ENCODE measurements at regions not wholly inside any gene's neighbourhood (a gene's known extent, or its start where the extent isn't known, plus 50 kb on each side); places are given as distances from the start of the nearest gene placed in this dataset.

- Histone ChIP-seq H3K4me3 (ENCODE audit: low read length in 3 of 3) (no peak overlapping the region), H3K4me1 (ENCODE audit: control insufficient read depth in 3 of 3, insufficient read depth in 3 of 3, low read length in 3 of 3) (no peaks in the 10 kb centered on the region), H3K36me3 (ENCODE audit: control insufficient read depth in 3 of 3, insufficient read depth in 3 of 3, low read length in 3 of 3) (no peaks in the 10 kb centered on the region), H3K9me3 (ENCODE audit: control insufficient read depth in 3 of 3, low read length in 3 of 3) (no peaks in the 10 kb centered on the region), H3K9ac (ENCODE audit: low read depth in 1 of 3, low read length in 3 of 3) (no peak overlapping the region), H3K27me3 (ENCODE audit: control insufficient read depth in 3 of 3, insufficient read depth in 3 of 3, low read length in 3 of 3) (no peaks in the 10 kb centered on the region), H3K27ac (ENCODE audit: low read depth, low read length) (no peak overlapping the region)
These were observed 157.6 kb downstream of the BLID start for GRCh38 chr11:121958323-121958970.

GRCh38 chr11:121953122-121953521, 162.9 kb downstream of the BLID start:
- H3K27ac ChIP-seq (ENCODE audit: low read depth, low read length), result no peak overlapping the region
- no peaks in the 10 kb centered on the region for H3K36me3 ChIP-seq (ENCODE audit: control insufficient read depth in 3 of 3, insufficient read depth in 3 of 3, low read length in 3 of 3)
- H3K27me3 ChIP-seq (ENCODE audit: control insufficient read depth in 3 of 3, insufficient read depth in 3 of 3, low read length in 3 of 3), result no peaks in the 10 kb centered on the region
- H3K4me1 ChIP-seq (ENCODE audit: control insufficient read depth in 3 of 3, insufficient read depth in 3 of 3, low read length in 3 of 3), result no peaks in the 10 kb centered on the region
- H3K9ac ChIP-seq (ENCODE audit: low read depth in 1 of 3, low read length in 3 of 3), result no peak overlapping the region
- H3K4me3 ChIP-seq (ENCODE audit: low read length in 3 of 3), result no peak overlapping the region
- no peaks in the 10 kb centered on the region for H3K9me3 ChIP-seq (ENCODE audit: control insufficient read depth in 3 of 3, low read length in 3 of 3)

- no peaks in the 10 kb centered on the region for H3K9me3 ChIP-seq (ENCODE audit: control insufficient read depth in 3 of 3, low read length in 3 of 3)
- H3K27ac ChIP-seq (ENCODE audit: low read depth, low read length), result no peak overlapping the region
- H3K4me3 ChIP-seq (ENCODE audit: low read length in 3 of 3), result no peak overlapping the region
- no peaks in the 10 kb centered on the region for H3K4me1 ChIP-seq (ENCODE audit: control insufficient read depth in 3 of 3, insufficient read depth in 3 of 3, low read length in 3 of 3)
- H3K9ac ChIP-seq (ENCODE audit: low read depth in 1 of 3, low read length in 3 of 3), result no peak overlapping the region
- no peaks in the 10 kb centered on the region for H3K36me3 ChIP-seq (ENCODE audit: control insufficient read depth in 3 of 3, insufficient read depth in 3 of 3, low read length in 3 of 3)
- no peaks in the 10 kb centered on the region for H3K27me3 ChIP-seq (ENCODE audit: control insufficient read depth in 3 of 3, insufficient read depth in 3 of 3, low read length in 3 of 3)
These were observed 165.9 kb downstream of the BLID start for GRCh38 chr11:121950160-121950559.

- Histone ChIP-seq H3K27me3 (ENCODE audit: control insufficient read depth in 3 of 3, insufficient read depth in 3 of 3, low read length in 3 of 3) (no peaks in the 10 kb centered on the region), H3K9me3 (ENCODE audit: control insufficient read depth in 3 of 3, low read length in 3 of 3) (no peaks in the 10 kb centered on the region), H3K9ac (ENCODE audit: low read depth in 1 of 3, low read length in 3 of 3) (no peak overlapping the region), H3K36me3 (ENCODE audit: control insufficient read depth in 3 of 3, insufficient read depth in 3 of 3, low read length in 3 of 3) (no peaks in the 10 kb centered on the region), H3K4me3 (ENCODE audit: low read length in 3 of 3) (no peak overlapping the region), H3K4me1 (ENCODE audit: control insufficient read depth in 3 of 3, insufficient read depth in 3 of 3, low read length in 3 of 3) (no peaks in the 10 kb centered on the region), H3K27ac (ENCODE audit: low read depth, low read length) (no peak overlapping the region)
These were observed 169.5 kb downstream of the BLID start for GRCh38 chr11:121946514-121946913.

GRCh38 chr11:121944556-121945230, 171.3 kb downstream of the BLID start:
- Histone ChIP-seq H3K36me3 (ENCODE audit: control insufficient read depth in 3 of 3, insufficient read depth in 3 of 3, low read length in 3 of 3) (no peaks in the 10 kb centered on the region), H3K4me1 (ENCODE audit: control insufficient read depth in 3 of 3, insufficient read depth in 3 of 3, low read length in 3 of 3) (no peaks in the 10 kb centered on the region), H3K9ac (ENCODE audit: low read depth in 1 of 3, low read length in 3 of 3) (no peak overlapping the region), H3K9me3 (ENCODE audit: control insufficient read depth in 3 of 3, low read length in 3 of 3) (no peaks in the 10 kb centered on the region), H3K27ac (ENCODE audit: low read depth, low read length) (no peak overlapping the region), H3K27me3 (ENCODE audit: control insufficient read depth in 3 of 3, insufficient read depth in 3 of 3, low read length in 3 of 3) (no peaks in the 10 kb centered on the region), H3K4me3 (ENCODE audit: low read length in 3 of 3) (no peak overlapping the region)

- H3K4me1 ChIP-seq (ENCODE audit: control insufficient read depth in 3 of 3, insufficient read depth in 3 of 3, low read length in 3 of 3), result peaks cover 0 to 7% (median 6%) of the 10 kb centered on the region in 3 donors
- H3K27ac ChIP-seq (ENCODE audit: low read depth, low read length), result no peak overlapping the region
- no peaks in the 10 kb centered on the region for H3K27me3 ChIP-seq (ENCODE audit: control insufficient read depth in 3 of 3, insufficient read depth in 3 of 3, low read length in 3 of 3)
These were observed 177.9 kb downstream of the BLID start for GRCh38 chr11:121938076-121938475.

GRCh38 chr11:121936781-121937447, 179.1 kb downstream of the BLID start:
- Histone ChIP-seq H3K36me3 (ENCODE audit: control insufficient read depth in 3 of 3, insufficient read depth in 3 of 3, low read length in 3 of 3) (no peaks in the 10 kb centered on the region), H3K4me3 (ENCODE audit: low read length in 3 of 3) (no peak overlapping the region), H3K4me1 (ENCODE audit: control insufficient read depth in 3 of 3, insufficient read depth in 3 of 3, low read length in 3 of 3) (peaks cover 0 to 7% (median 6%) of the 10 kb centered on the region in 3 donors), H3K27ac (ENCODE audit: low read depth, low read length) (no peak overlapping the region), H3K9ac (ENCODE audit: low read depth in 1 of 3, low read length in 3 of 3) (no peak overlapping the region), H3K9me3 (ENCODE audit: control insufficient read depth in 3 of 3, low read length in 3 of 3) (no peaks in the 10 kb centered on the region), H3K27me3 (ENCODE audit: control insufficient read depth in 3 of 3, insufficient read depth in 3 of 3, low read length in 3 of 3) (no peaks in the 10 kb centered on the region)

More at GRCh38 chr11:121938076-121938475, 177.9 kb downstream of the BLID start:
- H3K9me3 ChIP-seq (ENCODE audit: control insufficient read depth in 3 of 3, low read length in 3 of 3), result no peaks in the 10 kb centered on the region
- no peak overlapping the region for H3K9ac ChIP-seq (ENCODE audit: low read depth in 1 of 3, low read length in 3 of 3)
- no peaks in the 10 kb centered on the region for H3K36me3 ChIP-seq (ENCODE audit: control insufficient read depth in 3 of 3, insufficient read depth in 3 of 3, low read length in 3 of 3)
- no peak overlapping the region for H3K4me3 ChIP-seq (ENCODE audit: low read length in 3 of 3)

GRCh38 chr11:121936370-121936769, 179.6 kb downstream of the BLID start:
- Histone ChIP-seq H3K27me3 (ENCODE audit: control insufficient read depth in 3 of 3, insufficient read depth in 3 of 3, low read length in 3 of 3) (no peaks in the 10 kb centered on the region), H3K4me3 (ENCODE audit: low read length in 3 of 3) (no peak overlapping the region), H3K9ac (ENCODE audit: low read depth in 1 of 3, low read length in 3 of 3) (no peak overlapping the region), H3K36me3 (ENCODE audit: control insufficient read depth in 3 of 3, insufficient read depth in 3 of 3, low read length in 3 of 3) (no peaks in the 10 kb centered on the region), H3K4me1 (ENCODE audit: control insufficient read depth in 3 of 3, insufficient read depth in 3 of 3, low read length in 3 of 3) (peaks cover 0 to 7% (median 6%) of the 10 kb centered on the region in 3 donors), H3K9me3 (ENCODE audit: control insufficient read depth in 3 of 3, low read length in 3 of 3) (no peaks in the 10 kb centered on the region), H3K27ac (ENCODE audit: low read depth, low read length) (no peak overlapping the region)

- H3K36me3 ChIP-seq (ENCODE audit: control insufficient read depth in 3 of 3, insufficient read depth in 3 of 3, low read length in 3 of 3), result no peaks in the 10 kb centered on the region
- H3K4me3 ChIP-seq (ENCODE audit: low read length in 3 of 3), result no peak overlapping the region
- peaks cover 0 to 4% (median 0%) of the 10 kb centered on the region in 3 donors for H3K27me3 ChIP-seq (ENCODE audit: control insufficient read depth in 3 of 3, insufficient read depth in 3 of 3, low read length in 3 of 3)
- H3K9ac ChIP-seq (ENCODE audit: low read depth in 1 of 3, low read length in 3 of 3), result no peak overlapping the region
- no peaks in the 10 kb centered on the region for H3K9me3 ChIP-seq (ENCODE audit: control insufficient read depth in 3 of 3, low read length in 3 of 3)
- H3K4me1 ChIP-seq (ENCODE audit: control insufficient read depth in 3 of 3, insufficient read depth in 3 of 3, low read length in 3 of 3), result peaks cover 7 to 10% (median 9%) of the 10 kb centered on the region in 3 donors
- no peak overlapping the region for H3K27ac ChIP-seq (ENCODE audit: low read depth, low read length)
These were observed 182.3 kb downstream of the BLID start for GRCh38 chr11:121933694-121934093.

- no peak overlapping the region for H3K4me3 ChIP-seq (ENCODE audit: low read length in 3 of 3)
- peaks cover 7 to 10% (median 9%) of the 10 kb centered on the region in 3 donors for H3K4me1 ChIP-seq (ENCODE audit: control insufficient read depth in 3 of 3, insufficient read depth in 3 of 3, low read length in 3 of 3)
- H3K9me3 ChIP-seq (ENCODE audit: control insufficient read depth in 3 of 3, low read length in 3 of 3), result no peaks in the 10 kb centered on the region
- no peak overlapping the region for H3K27ac ChIP-seq (ENCODE audit: low read depth, low read length)
- peaks cover 0 to 4% (median 0%) of the 10 kb centered on the region in 3 donors for H3K27me3 ChIP-seq (ENCODE audit: control insufficient read depth in 3 of 3, insufficient read depth in 3 of 3, low read length in 3 of 3)
- H3K36me3 ChIP-seq (ENCODE audit: control insufficient read depth in 3 of 3, insufficient read depth in 3 of 3, low read length in 3 of 3), result no peaks in the 10 kb centered on the region
- no peak overlapping the region for H3K9ac ChIP-seq (ENCODE audit: low read depth in 1 of 3, low read length in 3 of 3)
These were observed 182.7 kb downstream of the BLID start for GRCh38 chr11:121933294-121933693.

Measured in skeletal muscle tissue (tissue), 3 donors.